ENCODE measurements at regions not wholly inside any gene's neighbourhood (a gene's known extent, or its start where the extent isn't known, plus 50 kb on each side); places are given as distances from the start of the nearest gene placed in this dataset.

- Histone ChIP-seq H3K4me3 (IDR thresholded peaks at IDR 0.05; ENCODE audit: insufficient read depth, low read depth, low read length) (no peak overlapping the region), H3K79me2 (ENCODE audit: insufficient read depth, low read depth) (no peaks in the 10 kb centered on the region), H3K27ac (no peak overlapping the region), H3K27me3 (ENCODE audit: insufficient read depth, low read depth) (no peaks in the 10 kb centered on the region), H3K4me2 (no peak overlapping the region), H2AFZ (ENCODE audit: low read depth) (no peak overlapping the region), H3K36me3 (ENCODE audit: insufficient read depth) (no peaks in the 10 kb centered on the region), H3K9ac (no peak overlapping the region), H3K4me1 (ENCODE audit: low read depth, poor library complexity, severe bottlenecking) (no peaks in the 10 kb centered on the region), H4K20me1 (ENCODE audit: insufficient read depth) (no peaks in the 10 kb centered on the region)
- TF ChIP-seq, protein P1, sequence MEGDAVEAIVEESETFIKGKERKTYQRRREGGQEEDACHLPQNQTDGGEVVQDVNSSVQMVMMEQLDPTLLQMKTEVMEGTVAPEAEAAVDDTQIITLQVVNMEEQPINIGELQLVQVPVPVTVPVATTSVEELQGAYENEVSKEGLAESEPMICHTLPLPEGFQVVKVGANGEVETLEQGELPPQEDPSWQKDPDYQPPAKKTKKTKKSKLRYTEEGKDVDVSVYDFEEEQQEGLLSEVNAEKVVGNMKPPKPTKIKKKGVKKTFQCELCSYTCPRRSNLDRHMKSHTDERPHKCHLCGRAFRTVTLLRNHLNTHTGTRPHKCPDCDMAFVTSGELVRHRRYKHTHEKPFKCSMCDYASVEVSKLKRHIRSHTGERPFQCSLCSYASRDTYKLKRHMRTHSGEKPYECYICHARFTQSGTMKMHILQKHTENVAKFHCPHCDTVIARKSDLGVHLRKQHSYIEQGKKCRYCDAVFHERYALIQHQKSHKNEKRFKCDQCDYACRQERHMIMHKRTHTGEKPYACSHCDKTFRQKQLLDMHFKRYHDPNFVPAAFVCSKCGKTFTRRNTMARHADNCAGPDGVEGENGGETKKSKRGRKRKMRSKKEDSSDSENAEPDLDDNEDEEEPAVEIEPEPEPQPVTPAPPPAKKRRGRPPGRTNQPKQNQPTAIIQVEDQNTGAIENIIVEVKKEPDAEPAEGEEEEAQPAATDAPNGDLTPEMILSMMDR (conservative IDR thresholded peaks at IDR 0.05; ENCODE audit: low read depth, low read length), result no peak
Observed at GRCh38 chr7:17021205-17021604, 139.4 kb upstream of the AGR3 start.

DNA sequence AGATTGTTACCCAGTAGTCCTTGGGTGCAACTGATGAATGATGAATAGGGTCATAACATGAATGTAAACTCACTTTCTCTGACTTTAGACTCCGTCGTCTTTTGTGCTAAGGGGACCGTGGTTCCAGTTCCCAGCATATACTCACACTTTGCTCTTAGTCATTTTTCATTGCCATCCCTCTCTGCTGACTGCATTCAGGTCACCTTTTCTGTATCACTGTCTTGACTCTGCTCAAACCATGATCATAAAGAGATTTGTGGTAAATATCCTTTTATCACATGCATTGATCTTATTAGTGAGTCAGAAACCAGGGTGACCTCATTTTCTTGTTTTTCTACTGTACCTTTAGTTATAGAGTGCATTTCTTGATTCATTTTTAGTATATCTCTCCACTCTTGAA is 141.1 kb upstream of the AGR3 start:
- Histone ChIP-seq H3K79me2 (ENCODE audit: insufficient read depth, low read depth) (no peaks in the 10 kb centered on the region), H3K9ac (no peak overlapping the region), H3K4me1 (ENCODE audit: low read depth, poor library complexity, severe bottlenecking) (no peaks in the 10 kb centered on the region), H3K27ac (no peak overlapping the region), H3K4me2 (no peak overlapping the region), H3K27me3 (ENCODE audit: insufficient read depth, low read depth) (no peaks in the 10 kb centered on the region), H3K36me3 (ENCODE audit: insufficient read depth) (no peaks in the 10 kb centered on the region), H3K4me3 (IDR thresholded peaks at IDR 0.05; ENCODE audit: insufficient read depth, low read depth, low read length) (no peak overlapping the region), H4K20me1 (ENCODE audit: insufficient read depth) (no peaks in the 10 kb centered on the region), H2AFZ (ENCODE audit: low read depth) (no peak overlapping the region)
- TF ChIP-seq, protein P1 (conservative IDR thresholded peaks at IDR 0.05; ENCODE audit: low read depth, low read length), result no peak

- Histone ChIP-seq H4K20me1 (ENCODE audit: insufficient read depth) (no peaks in the 10 kb centered on the region), H3K4me1 (ENCODE audit: low read depth, poor library complexity, severe bottlenecking) (no peaks in the 10 kb centered on the region), H3K9ac (no peak overlapping the region), H3K27me3 (ENCODE audit: insufficient read depth, low read depth) (no peaks in the 10 kb centered on the region), H3K4me3 (IDR thresholded peaks at IDR 0.05; ENCODE audit: insufficient read depth, low read depth, low read length) (no peak overlapping the region), H3K27ac (no peak overlapping the region), H3K79me2 (ENCODE audit: insufficient read depth, low read depth) (no peaks in the 10 kb centered on the region), H3K4me2 (no peak overlapping the region), H2AFZ (ENCODE audit: low read depth) (no peak overlapping the region), H3K36me3 (ENCODE audit: insufficient read depth) (no peaks in the 10 kb centered on the region)
- TF ChIP-seq, protein P1 (conservative IDR thresholded peaks at IDR 0.05; ENCODE audit: low read depth, low read length), result no peak
Observed at GRCh38 chr7:17026269-17026668, 144.5 kb upstream of the AGR3 start.

- H3K4me3 ChIP-seq (IDR thresholded peaks at IDR 0.05; ENCODE audit: insufficient read depth, low read depth, low read length), result no peak overlapping the region
- no peaks in the 10 kb centered on the region for H3K4me1 ChIP-seq (ENCODE audit: low read depth, poor library complexity, severe bottlenecking)
- H4K20me1 ChIP-seq (ENCODE audit: insufficient read depth), result no peaks in the 10 kb centered on the region
- TF ChIP-seq, protein P1 (conservative IDR thresholded peaks at IDR 0.05; ENCODE audit: low read depth, low read length), result no peak
- H3K9ac ChIP-seq, result no peak overlapping the region
- no peaks in the 10 kb centered on the region for H3K79me2 ChIP-seq (ENCODE audit: insufficient read depth, low read depth)
- no peaks in the 10 kb centered on the region for H3K27me3 ChIP-seq (ENCODE audit: insufficient read depth, low read depth)
- H2AFZ ChIP-seq (ENCODE audit: low read depth), result no peak overlapping the region
- H3K36me3 ChIP-seq (ENCODE audit: insufficient read depth), result no peaks in the 10 kb centered on the region
- no peak overlapping the region for H3K27ac ChIP-seq
- H3K4me2 ChIP-seq, result no peak overlapping the region
Observed at GRCh38 chr7:17027143-17027788, 145.5 kb upstream of the AGR3 start.
